ENCODE measurements at regions not wholly inside any gene's neighbourhood (a gene's known extent, or its start where the extent isn't known, plus 50 kb on each side); places are given as distances from the start of the nearest gene placed in this dataset.
"Not testable (repeated sequence)": the region's sequence is repeated elsewhere in the genome, so short reads cannot be mapped to it uniquely, and the experiment has no call there.

- no peak overlapping the region for H3K4me3 ChIP-seq (replicated peaks; ENCODE audit: low read depth, low read length)
- no peak for DNase-seq (ENCODE audit: extremely low read depth, low read depth)
- no peak for TF ChIP-seq CTCF (IDR thresholded peaks at IDR 0.05; ENCODE audit: low read depth, low read length, missing control alignments)
Observed at GRCh38 chr5:14998491-14998890, 126.9 kb upstream of the ANKH start.

GRCh38 chr5:14996997-14997396 is 125.4 kb upstream of the ANKH start:
- TF ChIP-seq CTCF (IDR thresholded peaks at IDR 0.05; ENCODE audit: low read depth, low read length, missing control alignments), result no peak
- no peak overlapping the region for H3K4me3 ChIP-seq (replicated peaks; ENCODE audit: low read depth, low read length)
- DNase-seq (ENCODE audit: extremely low read depth, low read depth), result no peak

- no peak for DNase-seq (ENCODE audit: extremely low read depth, low read depth)
- H3K4me3 ChIP-seq (replicated peaks; ENCODE audit: low read depth, low read length), result no peak overlapping the region
- no peak for TF ChIP-seq CTCF (IDR thresholded peaks at IDR 0.05; ENCODE audit: low read depth, low read length, missing control alignments)
Observed at GRCh38 chr5:14995229-14995628, 123.7 kb upstream of the ANKH start.

GRCh38 chr5:14993459-14994133 is 122.0 kb upstream of the ANKH start:
- DNase-seq (ENCODE audit: extremely low read depth, low read depth); H3K4me3 ChIP-seq (replicated peaks; ENCODE audit: low read depth, low read length): not testable (repeated sequence)

GRCh38 chr5:14992751-14993458 is 121.3 kb upstream of the ANKH start:
- not testable (repeated sequence) for DNase-seq (ENCODE audit: extremely low read depth, low read depth); H3K4me3 ChIP-seq (replicated peaks; ENCODE audit: low read depth, low read length)

GRCh38 chr5:14988223-14988622 is 116.6 kb upstream of the ANKH start:
- TF ChIP-seq CTCF (IDR thresholded peaks at IDR 0.05; ENCODE audit: low read depth, low read length, missing control alignments), result no peak
- no peak overlapping the region for H3K4me3 ChIP-seq (replicated peaks; ENCODE audit: low read depth, low read length)
- DNase-seq (ENCODE audit: extremely low read depth, low read depth), result no peak

- TF ChIP-seq CTCF (IDR thresholded peaks at IDR 0.05; ENCODE audit: low read depth, low read length, missing control alignments), result no peak
- no peak for DNase-seq (ENCODE audit: extremely low read depth, low read depth)
- H3K4me3 ChIP-seq (replicated peaks; ENCODE audit: low read depth, low read length), result no peak overlapping the region
Observed at GRCh38 chr5:14986413-14986812, 114.8 kb upstream of the ANKH start.
